ENCODE measurements at regions not wholly inside any gene's neighbourhood (a gene's known extent, or its start where the extent isn't known, plus 50 kb on each side); places are given as distances from the start of the nearest gene placed in this dataset.

- TF ChIP-seq CTCF (conservative IDR thresholded peaks at IDR 0.05; ENCODE audit: low read length) (no peak), EZH2phosphoT487 (IDR thresholded peaks at IDR 0.05; ENCODE audit: borderline replicate concordance, low read depth, low read length) (no peak)
Observed at GRCh38 chr6:16950302-16950701, 151.5 kb upstream of the STMND1 start.
